Activated naive CD4-positive, alpha-beta T cell treated with anti-CD3 and anti-CD28 coated beads, Interleukin-2, amount 10 ng/mL, durations not matched to agents 7 days and 5 days (primary cell): ENCODE measurements at regions not wholly inside any gene's neighbourhood (a gene's known extent, or its start where the extent isn't known, plus 50 kb on each side); places are given as distances from the start of the nearest gene placed in this dataset.

Source experiments
- CTCF ChIA-PET: fragments of 350-600 bp; sonication (Branson Sonifier 250); formaldehyde crosslinking; loops from one replicate; lab custom pipeline; 2021; ENCODE audit warnings: antibody characterized with exemption; lab: Charles Lee
- DNase-seq: peaks from one replicate; pipeline ENCODE4 v3.0.0-alpha.2; 2020
- H3K27ac Mint-ChIP-seq: one replicate; pipeline ENCODE4 v1.8.0; 2021; ENCODE audit warnings: mild to moderate bottlenecking, moderate library complexity, mixed read lengths
- H3K27me3 Mint-ChIP-seq: one replicate; pipeline ENCODE4 v1.8.0; 2021; ENCODE audit warnings: mild to moderate bottlenecking, mixed read lengths
- H3K36me3 Mint-ChIP-seq: one replicate; pipeline ENCODE4 v1.8.0; 2021; ENCODE audit warnings: mixed read lengths
- H3K4me1 Mint-ChIP-seq: one replicate; pipeline ENCODE4 v1.8.0; 2021; ENCODE audit warnings: mixed read lengths
- H3K4me3 Mint-ChIP-seq: one replicate; pipeline ENCODE4 v1.8.0; 2021; ENCODE audit warnings: mild to moderate bottlenecking, moderate library complexity, mixed read lengths
- H3K9me3 Mint-ChIP-seq: one replicate; pipeline ENCODE4 v1.8.0; 2021; ENCODE audit warnings: mixed read lengths

DNA sequence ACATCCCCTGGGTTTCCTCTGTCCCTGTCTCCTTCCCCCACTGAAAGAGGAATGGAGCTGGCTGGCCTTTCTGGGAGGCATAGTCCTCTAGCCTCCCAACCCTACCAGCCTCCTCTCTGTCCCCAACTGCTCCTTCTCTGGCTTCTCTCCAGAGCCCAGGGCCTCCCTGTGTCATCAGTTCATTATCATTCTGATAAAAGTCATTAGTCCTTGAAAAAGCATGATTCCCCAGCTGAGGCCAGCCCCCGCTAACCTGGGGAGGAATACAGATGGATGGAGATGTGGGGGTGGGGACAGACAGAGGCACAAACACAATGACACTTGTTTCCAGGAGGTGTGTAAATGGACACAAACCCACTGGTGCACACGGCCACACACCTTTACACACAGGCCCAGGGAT, 73.6 kb upstream of the HSPA9 start:
- no peak overlapping the region for H3K27ac Mint-ChIP-seq
- CTCF ChIA-PET: interaction anchor here (1.2 to 3.0 kb wide), 4 partner anchors 8 to 140 kb away, joined by 3 to 11 read pairs (median 4); no protein-coding TSS in a partner anchor

DNA sequence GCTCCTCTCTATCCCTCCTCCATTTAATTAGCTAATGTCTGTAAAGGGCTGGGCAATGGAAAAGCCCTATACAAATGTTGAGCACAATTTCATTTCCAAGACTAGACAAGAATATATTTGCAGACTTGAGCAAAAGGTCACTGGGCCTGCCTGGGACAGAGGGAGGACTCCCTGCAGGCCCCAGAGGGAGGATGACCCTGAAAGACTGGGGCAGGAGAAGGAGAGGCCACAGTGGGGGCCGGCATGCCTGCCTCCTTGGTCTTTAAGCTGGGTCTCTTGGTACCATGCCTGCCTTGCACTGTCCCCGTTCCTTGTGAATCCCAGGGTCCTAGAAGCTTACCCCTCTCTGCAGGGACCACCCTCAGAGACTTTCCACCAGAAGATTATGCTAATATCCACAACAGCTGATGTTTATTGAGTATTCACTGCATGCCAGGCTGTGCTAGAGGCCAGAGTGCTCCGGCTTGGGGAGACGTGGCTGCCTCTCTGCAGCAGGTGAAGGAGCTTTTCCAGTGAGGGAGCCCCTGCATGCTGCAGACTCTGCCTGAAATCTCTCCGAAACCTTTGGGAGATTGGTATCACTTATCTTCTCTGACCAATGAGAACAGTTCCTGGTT, 72.7 kb upstream of the HSPA9 start:
- Mint-ChIP-seq H3K27ac (no peak overlapping the region), H3K4me1 (no peaks in the 10 kb centered on the region), H3K4me3 (no peak overlapping the region), H3K9me3 (no peaks in the 10 kb centered on the region), H3K36me3 (no peaks in the 10 kb centered on the region), H3K27me3 (peaks cover 97% of the 10 kb centered on the region)
- CTCF ChIA-PET: interaction anchor here (1.2 to 1.4 kb wide), 2 partner anchors 9 to 69 kb away, joined by 3 to 4 read pairs; no protein-coding TSS in a partner anchor
- DNase-seq: no peak

More for the DNA sequence above, 73.6 kb upstream of the HSPA9 start:
- Mint-ChIP-seq H3K27me3 (peaks cover 97% of the 10 kb centered on the region), H3K9me3 (no peaks in the 10 kb centered on the region), H3K4me1 (peaks cover 4% of the 10 kb centered on the region), H3K36me3 (no peaks in the 10 kb centered on the region), H3K4me3 (no peak overlapping the region)
- no peak for DNase-seq

DNA sequence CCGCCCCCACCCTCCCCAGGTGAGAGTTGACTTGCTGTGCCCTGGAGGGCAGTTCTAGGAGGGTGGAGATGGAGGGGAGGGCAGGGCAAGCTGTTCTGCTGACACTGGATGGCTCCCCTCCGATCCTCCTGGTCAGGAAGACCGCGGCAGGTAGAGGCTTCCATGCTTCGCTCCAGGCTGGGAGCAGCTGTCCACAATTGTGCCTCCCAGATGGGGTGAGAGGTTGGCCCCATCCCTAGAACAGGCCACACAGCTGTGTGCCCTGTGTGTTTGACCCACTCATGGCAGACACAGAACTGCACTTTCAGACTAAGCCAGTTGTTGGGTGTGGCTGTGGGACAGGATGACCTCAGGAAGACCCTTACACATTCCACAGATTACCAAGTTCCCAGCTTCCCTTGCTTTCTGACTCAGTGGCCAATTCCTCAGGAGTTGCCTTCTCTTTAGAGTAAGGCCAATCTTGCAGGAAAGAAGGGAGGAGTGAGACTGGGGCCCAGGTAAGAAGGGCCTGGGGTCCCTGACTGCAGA, 72.1 kb upstream of the HSPA9 start:
- no peak overlapping the region for H3K27ac Mint-ChIP-seq
- H3K27me3 Mint-ChIP-seq: peaks cover 97% of the 10 kb centered on the region
- H3K4me1 Mint-ChIP-seq: no peaks in the 10 kb centered on the region
- no peak overlapping the region for H3K4me3 Mint-ChIP-seq
- no peak for DNase-seq
- CTCF ChIA-PET: no interaction called here
- H3K36me3 Mint-ChIP-seq: no peaks in the 10 kb centered on the region
- H3K9me3 Mint-ChIP-seq: no peaks in the 10 kb centered on the region

DNA sequence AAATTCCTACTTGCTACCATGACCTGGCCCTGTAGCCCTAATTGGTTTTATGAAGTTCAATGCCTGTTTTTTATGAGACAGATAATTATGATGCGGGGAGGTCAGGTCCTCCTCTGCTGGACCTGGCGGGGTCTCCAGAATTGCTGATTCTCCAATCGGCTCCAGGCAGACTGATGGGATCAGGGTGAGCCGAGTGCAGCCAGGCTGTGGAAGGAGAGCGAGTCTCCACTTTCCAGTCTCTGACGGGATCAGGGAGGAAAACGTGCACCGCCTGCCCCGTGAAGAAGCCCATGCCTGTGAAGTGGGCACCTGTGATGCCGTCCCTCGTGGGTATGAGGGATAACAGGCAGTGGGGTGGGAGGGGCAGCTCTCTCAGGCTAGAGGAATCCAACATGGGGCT, 71.5 kb upstream of the HSPA9 start:
- H3K27me3 Mint-ChIP-seq: peaks cover 97% of the 10 kb centered on the region
- CTCF ChIA-PET: no interaction called here
- H3K27ac Mint-ChIP-seq: no peak overlapping the region
- H3K36me3 Mint-ChIP-seq: no peaks in the 10 kb centered on the region
- no peak for DNase-seq
- H3K4me1 Mint-ChIP-seq: no peaks in the 10 kb centered on the region
- no peak overlapping the region for H3K4me3 Mint-ChIP-seq
- H3K9me3 Mint-ChIP-seq: no peaks in the 10 kb centered on the region

DNA sequence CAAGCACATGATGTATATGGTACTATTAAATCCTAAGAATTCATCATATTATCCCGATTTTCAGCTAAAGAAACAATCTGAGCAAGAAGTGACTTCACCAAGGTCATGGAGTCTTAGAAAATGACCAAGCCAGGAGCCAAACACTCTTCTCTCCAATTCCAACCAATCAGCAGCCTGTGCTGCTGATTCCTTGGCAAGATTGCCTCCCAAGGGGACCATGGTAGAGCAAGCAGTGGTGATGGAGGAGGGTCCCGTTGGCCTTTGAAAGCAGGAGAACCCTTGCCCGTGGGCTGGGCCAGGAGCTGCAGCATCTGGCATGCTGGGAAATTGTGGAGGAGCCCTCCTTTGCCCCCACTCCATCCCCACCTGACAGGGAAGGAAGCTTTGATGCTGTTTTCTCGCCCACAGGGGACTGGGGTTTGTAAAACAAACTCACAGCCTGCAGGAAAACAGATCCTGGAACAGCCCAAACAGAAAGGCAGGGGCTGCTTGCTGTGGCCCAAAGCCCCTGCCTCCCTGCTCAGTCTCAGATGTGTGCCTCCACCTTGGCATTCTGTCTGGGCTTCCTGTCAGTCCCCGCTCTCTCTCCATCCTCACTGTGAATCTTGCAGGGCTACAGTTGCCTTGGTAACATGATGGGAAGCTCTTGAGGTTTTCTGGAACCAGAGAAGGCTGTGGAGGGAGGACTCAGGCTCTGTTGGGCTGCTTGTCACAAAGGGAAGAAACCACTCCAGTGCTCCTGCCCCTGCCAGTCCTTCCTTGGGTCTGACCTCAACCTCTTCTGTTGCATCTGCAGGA, 70.8 kb upstream of the HSPA9 start:
- Mint-ChIP-seq H3K9me3 (no peaks in the 10 kb centered on the region), H3K36me3 (no peaks in the 10 kb centered on the region), H3K27me3 (peaks cover 97% of the 10 kb centered on the region), H3K4me3 (no peak overlapping the region), H3K27ac (no peak overlapping the region), H3K4me1 (no peaks in the 10 kb centered on the region)
- DNase-seq: no peak
- CTCF ChIA-PET: interaction anchor here (0.9 kb wide), 1 partner anchor 42 kb away, joined by 3 read pairs; no protein-coding TSS in a partner anchor

DNA sequence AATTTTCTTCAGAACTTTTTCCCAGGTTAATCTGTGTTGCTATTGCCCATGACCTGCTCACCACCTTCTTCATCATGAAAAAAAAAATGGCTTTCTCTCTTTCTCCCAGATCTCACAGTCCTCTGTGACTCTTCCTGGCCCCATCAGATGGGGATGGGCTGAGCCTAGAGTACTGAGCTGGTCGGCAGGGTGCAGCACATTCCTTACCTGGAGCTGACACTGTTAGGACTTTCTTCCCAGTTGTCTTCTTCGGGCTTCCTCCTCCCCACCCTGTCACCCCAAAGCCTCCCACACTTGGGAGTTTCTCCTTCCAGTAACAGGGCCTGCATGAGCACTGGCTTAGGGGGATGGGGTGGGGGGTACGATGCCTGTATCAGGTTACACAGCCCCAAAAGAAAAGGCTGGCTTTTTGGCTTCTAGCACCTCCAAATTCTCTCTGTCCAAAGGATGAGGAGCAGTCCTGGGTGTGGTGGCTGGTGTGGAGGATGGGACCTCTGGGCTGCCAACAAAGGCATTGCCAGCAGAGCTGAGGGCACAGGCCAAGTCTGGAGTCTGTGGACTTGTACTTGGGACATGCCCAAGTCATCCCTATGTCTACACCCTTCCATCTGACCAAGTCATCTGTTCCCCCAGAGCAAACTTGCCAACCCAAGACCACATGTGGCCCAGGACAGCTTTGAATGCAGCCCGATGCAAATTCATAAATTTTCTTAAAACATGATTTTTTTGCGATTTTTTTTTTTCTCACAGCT, 68.0 kb upstream of the HSPA9 start:
- no peak overlapping the region for H3K4me3 Mint-ChIP-seq
- H3K27ac Mint-ChIP-seq: no peak overlapping the region
- no peaks in the 10 kb centered on the region for H3K4me1 Mint-ChIP-seq
- no peaks in the 10 kb centered on the region for H3K9me3 Mint-ChIP-seq
- CTCF ChIA-PET: interaction anchor here (0.6 to 1.3 kb wide), 2 partner anchors 64 to 622 kb away, joined by 3 read pairs; no protein-coding TSS in a partner anchor
- peaks cover 97% of the 10 kb centered on the region for H3K27me3 Mint-ChIP-seq
- DNase-seq: no peak
- H3K36me3 Mint-ChIP-seq: no peaks in the 10 kb centered on the region

DNA sequence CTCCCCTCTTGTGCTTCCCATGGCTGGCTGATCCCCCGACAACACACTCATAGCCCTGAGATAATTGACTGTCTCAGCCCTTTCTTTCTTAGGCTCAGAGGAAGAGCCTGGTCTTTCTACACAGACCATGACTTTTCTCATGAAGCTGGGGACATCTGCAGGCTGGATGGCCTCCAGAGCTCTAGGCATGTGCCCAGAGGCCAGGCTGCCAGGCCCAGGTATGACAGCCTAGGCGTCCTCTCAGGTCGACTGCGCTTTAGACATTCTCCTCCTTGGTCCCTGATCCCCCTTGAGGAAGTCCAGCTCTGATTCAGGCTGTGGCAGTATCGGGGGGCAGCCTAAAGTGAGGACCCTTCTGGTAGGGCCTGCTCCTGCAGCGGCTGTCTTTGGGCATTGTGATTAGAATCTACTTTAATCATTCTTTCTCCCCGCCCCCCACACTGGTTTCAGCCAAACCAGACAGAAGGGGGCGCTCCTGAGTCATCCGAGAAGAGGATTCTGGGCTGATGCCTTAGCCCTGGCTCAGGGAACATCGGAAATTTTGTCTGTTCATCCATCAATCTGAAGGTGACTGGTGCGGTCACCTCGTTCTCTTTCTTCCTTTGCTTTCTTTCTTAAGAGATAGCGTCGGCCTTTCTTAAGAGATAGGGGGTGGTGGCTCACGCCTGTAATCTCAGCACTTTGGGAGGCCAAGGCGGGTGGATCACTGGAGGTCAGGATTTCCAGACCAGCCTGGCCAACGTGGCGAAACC, 66.5 kb upstream of the HSPA9 start:
- H3K9me3 Mint-ChIP-seq: no peaks in the 10 kb centered on the region
- H3K27me3 Mint-ChIP-seq: peaks cover 97% of the 10 kb centered on the region
- no peak overlapping the region for H3K27ac Mint-ChIP-seq
- no peaks in the 10 kb centered on the region for H3K4me1 Mint-ChIP-seq
- H3K36me3 Mint-ChIP-seq: no peaks in the 10 kb centered on the region
- DNase-seq: peak; percentile 83
- H3K4me3 Mint-ChIP-seq: no peak overlapping the region
- CTCF ChIA-PET: interaction anchor here (1.0 to 2.4 kb wide), 5 partner anchors 8 to 635 kb away, joined by 3 to 11 read pairs (median 4); no protein-coding TSS in a partner anchor

DNA sequence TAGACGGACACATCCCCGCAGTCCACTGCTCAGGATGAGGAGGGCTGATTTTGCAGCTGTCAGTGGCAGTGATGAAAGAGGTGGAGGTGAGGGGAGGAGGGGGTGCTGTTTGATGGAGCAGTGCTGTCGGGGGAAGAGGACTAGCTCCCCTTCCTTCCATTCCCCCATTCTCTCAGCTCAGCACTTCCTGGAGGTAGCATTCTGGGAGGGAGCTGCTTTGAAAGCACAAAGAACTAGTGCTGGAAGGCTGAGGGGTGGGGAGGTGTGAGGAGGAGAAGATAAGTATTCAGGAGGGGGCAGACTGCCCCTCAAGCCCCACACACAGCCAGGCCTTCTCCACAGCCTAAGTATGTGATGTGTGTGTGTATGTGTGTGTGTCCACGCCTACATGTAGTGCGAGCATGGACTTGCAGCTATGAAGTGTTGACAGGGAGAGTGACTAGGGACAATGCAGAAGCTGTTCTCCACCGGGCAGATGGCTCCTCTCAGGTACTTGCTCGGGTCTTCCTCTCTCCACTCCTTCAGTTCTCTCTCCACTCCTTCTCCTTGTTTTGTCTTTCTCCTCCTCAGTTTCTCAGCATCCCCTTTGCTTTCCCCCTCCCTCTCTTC, 65.5 kb upstream of the HSPA9 start:
- Mint-ChIP-seq H3K27ac (no peak overlapping the region), H3K36me3 (no peaks in the 10 kb centered on the region), H3K9me3 (no peaks in the 10 kb centered on the region), H3K27me3 (peaks cover 97% of the 10 kb centered on the region), H3K4me1 (no peaks in the 10 kb centered on the region), H3K4me3 (no peak overlapping the region)
- no peak for DNase-seq
- CTCF ChIA-PET: interaction anchor here (0.6 to 2.4 kb wide), 8 partner anchors 9 to 622 kb away, joined by 3 to 11 read pairs (median 4); no protein-coding TSS in a partner anchor

DNA sequence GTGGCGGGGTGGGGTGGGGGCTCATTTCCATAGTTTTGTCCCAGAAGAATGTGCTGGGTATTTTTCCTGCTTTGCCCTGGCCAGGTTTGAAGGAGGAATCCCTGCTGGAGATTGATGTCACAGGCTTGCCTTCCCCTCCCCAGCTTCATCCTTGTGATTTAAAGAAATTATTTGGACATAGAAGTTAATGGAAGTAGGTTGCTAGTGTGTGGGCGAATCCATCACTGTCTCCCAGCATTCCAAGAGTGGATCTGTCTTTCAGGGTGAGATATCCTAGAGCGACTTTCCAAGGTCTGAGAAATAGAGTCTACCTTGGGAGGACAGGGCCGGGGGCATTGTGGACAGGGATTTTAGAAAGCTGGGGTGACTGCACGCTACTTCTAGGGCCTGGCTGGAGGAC, 64.9 kb upstream of the HSPA9 start:
- Mint-ChIP-seq H3K4me1 (no peaks in the 10 kb centered on the region), H3K4me3 (no peak overlapping the region), H3K27me3 (peaks cover 100% of the 10 kb centered on the region), H3K36me3 (no peaks in the 10 kb centered on the region), H3K9me3 (no peaks in the 10 kb centered on the region), H3K27ac (no peak overlapping the region)
- CTCF ChIA-PET: interaction anchor here (0.6 to 2.4 kb wide), 4 partner anchors 10 to 102 kb away, joined by 3 to 11 read pairs (median 4); no protein-coding TSS in a partner anchor
- no peak for DNase-seq

DNA sequence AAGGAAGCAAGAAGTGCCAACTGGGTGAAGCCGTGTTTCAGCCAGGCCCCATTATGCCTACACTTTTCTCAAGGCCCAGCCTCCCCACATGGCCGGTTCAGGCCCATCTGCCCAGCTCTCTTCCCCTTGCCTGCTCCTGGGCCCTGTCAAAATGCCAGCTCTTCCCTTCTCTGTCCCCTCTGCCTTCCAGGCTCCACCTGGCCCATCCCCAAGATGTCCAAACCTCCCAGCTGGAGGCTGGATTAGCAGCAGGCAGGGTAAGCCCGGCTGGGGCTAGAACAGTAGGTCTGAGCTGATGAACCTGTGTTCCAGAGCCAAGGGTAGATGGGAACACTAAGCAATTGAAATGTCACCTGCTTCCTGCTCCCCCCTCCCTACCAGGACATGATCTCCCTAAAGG, 64.1 kb upstream of the HSPA9 start:
- DNase-seq: no peak
- CTCF ChIA-PET: interaction anchor here (1.0 kb wide), 1 partner anchor 622 kb away, joined by 3 read pairs; no protein-coding TSS in a partner anchor
- H3K4me3 Mint-ChIP-seq: no peak overlapping the region
- H3K4me1 Mint-ChIP-seq: no peaks in the 10 kb centered on the region
- no peaks in the 10 kb centered on the region for H3K9me3 Mint-ChIP-seq
- H3K36me3 Mint-ChIP-seq: no peaks in the 10 kb centered on the region
- H3K27ac Mint-ChIP-seq: no peak overlapping the region
- H3K27me3 Mint-ChIP-seq: peaks cover 100% of the 10 kb centered on the region

DNA sequence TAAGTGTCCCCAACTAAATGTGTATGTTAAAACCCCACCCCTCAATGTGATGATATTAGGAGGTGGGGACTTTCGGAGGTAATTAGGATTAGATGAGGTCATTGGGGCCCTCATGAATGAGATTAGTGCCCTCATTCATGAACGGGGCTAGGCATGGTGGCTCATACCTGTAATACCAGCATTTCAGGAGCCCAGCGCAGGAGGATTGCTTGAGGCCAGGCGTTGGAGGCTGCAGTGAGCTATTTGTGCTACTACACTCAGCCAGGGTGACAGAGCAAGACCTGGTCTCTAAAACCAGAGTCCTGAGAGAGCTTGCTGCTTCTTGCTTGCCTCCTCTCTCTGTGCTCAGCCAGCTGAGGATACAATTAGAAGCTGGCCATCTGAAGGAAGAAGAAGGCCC, 62.1 kb upstream of the HSPA9 start:
- Mint-ChIP-seq H3K27ac (no peak overlapping the region), H3K9me3 (no peaks in the 10 kb centered on the region), H3K36me3 (no peaks in the 10 kb centered on the region), H3K4me3 (no peak overlapping the region), H3K4me1 (no peaks in the 10 kb centered on the region), H3K27me3 (peaks cover 98% of the 10 kb centered on the region)
- CTCF ChIA-PET: no interaction called here
- no peak for DNase-seq

DNA sequence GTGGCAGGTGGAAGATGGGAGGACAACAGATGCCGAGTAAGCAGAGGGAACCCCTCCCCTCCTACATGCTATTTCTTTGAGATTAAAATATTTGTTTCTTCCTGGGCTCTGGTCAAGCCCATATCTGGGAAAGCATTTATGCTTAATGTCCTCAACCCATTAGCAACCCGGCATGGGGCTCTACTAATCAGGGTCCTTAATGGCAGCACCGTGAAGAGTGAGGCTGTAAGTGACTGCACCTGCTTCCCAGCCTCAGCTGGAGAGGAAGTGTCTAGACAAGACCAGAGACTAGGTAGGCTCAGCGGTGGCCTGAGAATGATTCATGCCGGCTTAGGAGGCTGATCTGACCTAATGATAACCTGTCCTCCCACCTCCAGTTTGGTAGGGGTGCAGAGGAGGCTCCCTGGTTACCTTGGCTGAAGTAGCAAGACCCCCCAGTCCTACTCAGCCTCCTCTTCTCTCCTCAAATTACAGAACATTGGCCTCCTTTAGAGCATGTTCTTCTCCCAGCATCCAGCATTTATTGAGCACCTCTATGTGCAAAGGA, 61.3 kb upstream of the HSPA9 start:
- no peaks in the 10 kb centered on the region for H3K4me1 Mint-ChIP-seq
- peaks cover 98% of the 10 kb centered on the region for H3K27me3 Mint-ChIP-seq
- H3K9me3 Mint-ChIP-seq: no peaks in the 10 kb centered on the region
- H3K36me3 Mint-ChIP-seq: no peaks in the 10 kb centered on the region
- H3K4me3 Mint-ChIP-seq: no peak overlapping the region
- no peak overlapping the region for H3K27ac Mint-ChIP-seq
- DNase-seq: no peak
- CTCF ChIA-PET: interaction anchor here (1.0 kb wide), 1 partner anchor 57 kb away, joined by 3 read pairs; no protein-coding TSS in a partner anchor

DNA sequence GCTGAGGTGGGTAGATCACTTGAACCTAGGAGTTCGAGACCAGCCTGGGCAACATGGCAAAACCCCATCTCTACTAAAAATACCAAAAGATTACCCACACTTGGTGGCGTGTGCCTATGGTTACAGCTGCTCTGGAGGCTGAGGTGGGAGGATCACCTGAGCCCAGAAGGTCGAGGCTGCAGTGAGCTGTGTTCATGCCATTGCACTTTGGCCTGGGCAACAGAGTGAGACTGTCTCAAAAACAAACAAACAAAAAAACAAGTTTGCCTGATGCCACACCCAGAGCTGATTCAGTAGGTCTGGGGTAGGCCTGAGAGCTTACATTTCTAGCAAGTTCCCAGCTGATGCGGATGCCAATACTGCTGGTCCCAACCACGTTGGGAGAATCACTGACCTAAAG, 60.5 kb upstream of the HSPA9 start:
- Mint-ChIP-seq H3K9me3 (no peaks in the 10 kb centered on the region), H3K4me1 (no peaks in the 10 kb centered on the region), H3K27ac (no peak overlapping the region), H3K27me3 (peaks cover 98% of the 10 kb centered on the region), H3K4me3 (no peak overlapping the region), H3K36me3 (no peaks in the 10 kb centered on the region)
- CTCF ChIA-PET: interaction anchor here (1.0 kb wide), 1 partner anchor 56 kb away, joined by 3 read pairs; no protein-coding TSS in a partner anchor
- no peak for DNase-seq
